Upper lobe of left lung (tissue), 6 donors: ENCODE measurements at regions not wholly inside any gene's neighbourhood (a gene's known extent, or its start where the extent isn't known, plus 50 kb on each side); places are given as distances from the start of the nearest gene placed in this dataset.
A peak's percentile ranks its signal among the peaks of the same experiment; 100 is the strongest.

Experiments used
- ATAC-seq, 2 donors: fragments of 200-7000 bp; cut with Tn5 transposase; one replicate each; pipeline ENCODE4 v1.9.1; 2022; ENCODE audit warnings: mild to moderate bottlenecking in 2 of 2, moderate library complexity in 2 of 2; ENCODE audit not compliant: low FRiP score in 2 of 2
- DNase-seq, 2 donors: peaks; one replicate each; pipeline ENCODE4 v3.0.0-alpha.2; 2019 to 2020
- H3K27ac ChIP-seq, 4 donors: fragments of 200-600 bp; sonication (generic); one replicate each; pipeline ENCODE4 v1.5.1; 2016 to 2019
- H3K27me3 ChIP-seq, 4 donors: fragments of 200-600 bp; sonication (generic); one replicate each; pipeline ENCODE4 v1.5.1; 2017 to 2019
- H3K36me3 ChIP-seq, 4 donors: fragments of 200-600 bp; sonication (generic); one replicate each; pipeline ENCODE4 v1.5.1; 2016 to 2019
- H3K4me1 ChIP-seq, 4 donors: fragments of 200-600 bp; sonication (generic); one replicate each; pipeline ENCODE4 v1.5.1; 2018 to 2019
- H3K4me3 ChIP-seq, 4 donors: fragments of 200-600 bp; sonication (generic); one replicate each; pipeline ENCODE4 v1.5.1; 2017 to 2019; ENCODE audit warnings: mild to moderate bottlenecking in 2 of 4, moderate library complexity in 1 of 4
- H3K9me3 ChIP-seq, 4 donors: fragments of 200-600 bp; sonication (generic); one replicate each; pipeline ENCODE4 v1.5.1; 2018 to 2019
- CTCF ChIP-seq, 6 experiments: fragments of 450-650 bp in 4 of 6; fragments of 200-600 bp in 2 of 6; sonication (generic) in 2 of 6; IDR thresholded peaks; one replicate each; pipeline ENCODE4 v1.5.1; 2016 to 2019; ENCODE audit warnings: antibody characterized with exemption in 6 of 6
- EP300 ChIP-seq, 4 donors: sonication (generic); formaldehyde crosslinking; IDR thresholded peaks; one replicate each; pipeline ENCODE4 v1.5.1; 2017; ENCODE audit warnings: antibody characterized with exemption in 4 of 4, control low read depth in 2 of 4
- POLR2A ChIP-seq, 4 donors: fragments of 450-650 bp; IDR thresholded peaks; one replicate each; pipeline ENCODE4 v1.5.1; 2016 to 2017; ENCODE audit warnings: antibody characterized with exemption in 4 of 4, mild to moderate bottlenecking in 2 of 4
- POLR2AphosphoS5 ChIP-seq, 2 donors: sonication (generic); formaldehyde crosslinking; IDR thresholded peaks; one replicate each; pipeline ENCODE4 v1.5.1; 2017; ENCODE audit warnings: antibody characterized with exemption in 2 of 2
- WGBS, 2 donors: methylation state at CpG; one replicate each; pipeline ENCODE4 v1.1.5; 2017 to 2018; 5-methylcytosine and 5-hydroxymethylcytosine counted together
- donor health status: DM: no; HTN: no; CAD: no; lungs with moderate emphysema.
- donor health status: DM: no; HTN: yes; CAD: no; lungs with severe emphysema.

DNA sequence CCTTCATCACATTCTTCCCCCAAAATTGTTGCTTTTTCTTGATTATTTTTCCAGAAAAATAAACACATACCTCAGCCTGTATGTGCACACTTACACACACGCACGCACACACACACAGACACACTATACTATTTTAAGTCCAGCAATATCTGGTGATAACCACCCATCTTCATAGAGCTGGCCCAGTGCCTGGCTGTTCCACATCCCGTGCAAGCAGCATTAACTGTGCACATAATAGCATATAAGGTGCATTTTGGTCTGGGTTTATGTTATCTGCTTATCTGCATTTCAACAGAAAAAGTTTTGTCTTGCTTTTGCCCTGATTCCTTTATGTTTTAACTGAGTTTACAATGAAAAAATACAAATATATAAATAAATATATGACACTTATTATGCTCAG lies 143.1 kb upstream of the KLF6 start:
- ATAC-seq (no peak), DNase-seq (no peak)
- 69 to 73% methylated on average over 3 of the region's 3 CpGs for WGBS, 2 donors
- H3K27ac ChIP-seq: no peak overlapping the region
- H3K36me3 ChIP-seq: no peaks in the 10 kb centered on the region
- no peaks in the 10 kb centered on the region for H3K4me1 ChIP-seq
- no peak overlapping the region for H3K4me3 ChIP-seq
- no peak for TF ChIP-seq EP300 (IDR thresholded peaks at IDR 0.05)
- no peak for TF ChIP-seq POLR2AphosphoS5 (IDR thresholded peaks at IDR 0.05)
- no peak for TF ChIP-seq POLR2A (IDR thresholded peaks at IDR 0.05)
- no peak for TF ChIP-seq CTCF (IDR thresholded peaks at IDR 0.05)
- no peaks in the 10 kb centered on the region for H3K9me3 ChIP-seq
- H3K27me3 ChIP-seq: no peaks in the 10 kb centered on the region

GRCh38 chr10:3926675-3927525 lies 141.9 kb upstream of the KLF6 start:
- no peak overlapping the region for H3K4me3 ChIP-seq
- no peaks in the 10 kb centered on the region for H3K27me3 ChIP-seq
- no peaks in the 10 kb centered on the region for H3K9me3 ChIP-seq
- 58 to 62% methylated on average over 18 of the region's 18 CpGs for WGBS, 2 donors
- TF ChIP-seq POLR2AphosphoS5 (IDR thresholded peaks at IDR 0.05) (no peak), POLR2A (IDR thresholded peaks at IDR 0.05) (no peak), CTCF (IDR thresholded peaks at IDR 0.05) (no peak), EP300 (IDR thresholded peaks at IDR 0.05) (no peak)
- no peaks in the 10 kb centered on the region for H3K36me3 ChIP-seq
- no peaks in the 10 kb centered on the region for H3K4me1 ChIP-seq
- ATAC-seq (peak in 1 of 2 donors; percentile 41), DNase-seq (no peak)
- H3K27ac ChIP-seq: no peak overlapping the region

DNA sequence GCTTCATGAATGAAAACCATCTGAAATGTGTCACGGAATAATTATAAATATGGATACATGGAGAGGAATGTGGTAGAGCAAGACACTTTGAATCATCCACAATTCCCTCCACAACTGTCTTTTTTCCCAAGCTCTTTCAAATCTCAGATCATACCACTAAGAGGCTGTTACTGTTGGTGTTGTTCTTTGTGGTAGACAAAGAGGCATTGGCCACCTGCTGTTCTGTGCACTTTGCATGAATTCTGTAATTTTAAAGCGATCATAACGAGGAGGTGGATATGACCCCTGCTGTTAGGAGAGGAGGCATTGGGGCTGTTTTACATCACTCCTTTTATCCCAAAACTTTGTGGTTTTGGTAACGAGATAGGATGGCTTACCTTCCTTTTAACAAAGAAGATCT lies 141.2 kb upstream of the KLF6 start:
- Histone ChIP-seq H3K4me3 (no peak overlapping the region), H3K27me3 (no peaks in the 10 kb centered on the region), H3K9me3 (no peaks in the 10 kb centered on the region), H3K4me1 (no peaks in the 10 kb centered on the region), H3K27ac (no peak overlapping the region), H3K36me3 (no peaks in the 10 kb centered on the region)
- 88% methylated on average over 4 of the region's 4 CpGs for WGBS, 2 donors
- ATAC-seq (no peak), DNase-seq (no peak)
- no peak for TF ChIP-seq CTCF (IDR thresholded peaks at IDR 0.05)
- no peak for TF ChIP-seq POLR2AphosphoS5 (IDR thresholded peaks at IDR 0.05)
- no peak for TF ChIP-seq POLR2A (IDR thresholded peaks at IDR 0.05)
- no peak for TF ChIP-seq EP300 (IDR thresholded peaks at IDR 0.05)

GRCh38 chr10:3925184-3925583 lies 140.2 kb upstream of the KLF6 start:
- no peak overlapping the region for H3K4me3 ChIP-seq
- no peaks in the 10 kb centered on the region for H3K9me3 ChIP-seq
- H3K27me3 ChIP-seq: no peaks in the 10 kb centered on the region
- TF ChIP-seq POLR2A (IDR thresholded peaks at IDR 0.05) (no peak), POLR2AphosphoS5 (IDR thresholded peaks at IDR 0.05) (no peak), CTCF (IDR thresholded peaks at IDR 0.05) (no peak), EP300 (IDR thresholded peaks at IDR 0.05) (no peak)
- ATAC-seq: no peak
- whole genome bisulfite sequencing, 2 donors: 86 to 95% methylated on average over 4 of the region's 4 CpGs
- H3K36me3 ChIP-seq: no peaks in the 10 kb centered on the region
- H3K27ac ChIP-seq: no peak overlapping the region
- no peaks in the 10 kb centered on the region for H3K4me1 ChIP-seq
- DNase-seq: no peak

DNA sequence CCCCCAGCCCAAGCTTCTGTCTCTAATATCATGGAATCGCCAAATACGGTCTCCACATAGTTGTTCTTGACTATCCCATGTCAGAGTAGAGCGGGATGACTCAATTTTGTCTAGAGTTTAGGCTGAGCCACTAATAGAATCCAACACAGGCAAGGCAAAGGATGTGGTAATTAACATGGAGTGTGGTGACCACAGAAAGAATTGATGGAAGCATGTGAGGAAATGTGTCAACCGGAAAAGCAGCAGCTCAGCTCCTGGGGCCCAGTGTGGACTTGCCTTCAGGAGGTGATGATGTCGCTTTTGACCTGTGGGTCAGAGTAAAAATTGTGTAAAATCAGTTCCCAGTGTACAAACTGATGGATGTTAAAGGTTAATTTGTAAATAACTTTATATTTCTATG lies 139.3 kb upstream of the KLF6 start:
- Histone ChIP-seq H3K36me3 (no peaks in the 10 kb centered on the region), H3K4me1 (peaks cover 0 to 4% (median 0%) of the 10 kb centered on the region in 4 donors), H3K9me3 (no peaks in the 10 kb centered on the region), H3K4me3 (no peak overlapping the region), H3K27ac (no peak overlapping the region), H3K27me3 (no peaks in the 10 kb centered on the region)
- TF ChIP-seq CTCF (IDR thresholded peaks at IDR 0.05) (no peak), POLR2A (IDR thresholded peaks at IDR 0.05) (no peak), POLR2AphosphoS5 (IDR thresholded peaks at IDR 0.05) (no peak), EP300 (IDR thresholded peaks at IDR 0.05) (no peak)
- no peak for ATAC-seq
- no peak for DNase-seq
- WGBS, 2 donors: 72 to 91% methylated on average over 4 to 5 of the region's 5 CpGs
